Neural cell (in vitro differentiated cells): ENCODE measurements at regions not wholly inside any gene's neighbourhood (a gene's known extent, or its start where the extent isn't known, plus 50 kb on each side); places are given as distances from the start of the nearest gene placed in this dataset.
"Not testable (repeated sequence)": the region's sequence is repeated elsewhere in the genome, so short reads cannot be mapped to it uniquely, and the experiment has no call there.

Source experiments
- H2AFZ ChIP-seq: fragments of 200-600, 300-800 bp; sonication (generic), shearing (Covaris generic); 2 replicates; pipeline ENCODE4 v1.6.0; 2014; ENCODE audit warnings: low read depth, mild to moderate bottlenecking, antibody characterized with exemption, low read length, moderate library complexity
- H3F3A ChIP-seq: fragments of 200-600 bp; shearing (Covaris generic); 2 replicates; pipeline ENCODE4 v1.6.1; 2016; ENCODE audit warnings: mild to moderate bottlenecking, moderate library complexity, mixed read lengths, antibody characterized with exemption, low read length; ENCODE audit not compliant: insufficient read depth, poor library complexity, severe bottlenecking
- H3K27ac ChIP-seq: fragments of 200-600, 300-800 bp; sonication (generic), shearing (Covaris generic); 2 replicates; pipeline ENCODE4 v1.5.1; 2014; ENCODE audit warnings: mild to moderate bottlenecking, low read length, moderate library complexity
- H3K27me3 ChIP-seq: fragments of 300-800, 200-600 bp; sonication (generic), shearing (Covaris generic); 2 replicates; pipeline ENCODE4 v1.6.0; 2014; ENCODE audit warnings: mild to moderate bottlenecking, low read depth, low read length, moderate library complexity; ENCODE audit not compliant: insufficient read depth
- H3K36me3 ChIP-seq: fragments of 300-800, 200-600 bp; sonication (generic), shearing (Covaris generic); 2 replicates; pipeline ENCODE4 v1.5.1; 2014; ENCODE audit warnings: mild to moderate bottlenecking, antibody characterized with exemption, low read length, moderate library complexity; ENCODE audit not compliant: insufficient read depth
- H3K4me2 ChIP-seq: fragments of 300-800, 200-600 bp; sonication (generic), shearing (Covaris generic); 2 replicates; pipeline ENCODE4 v1.6.0; 2014; ENCODE audit warnings: mild to moderate bottlenecking, low read length
- H3K4me3 ChIP-seq: fragments of 300-800, 200-600 bp; sonication (generic), shearing (Covaris generic); 2 replicates; pipeline ENCODE4 v1.5.1; 2014; ENCODE audit warnings: mild to moderate bottlenecking, low read length, moderate library complexity
- H3K79me2 ChIP-seq: fragments of 200-600 bp; shearing (Covaris generic); replicated peaks from 2 replicates; pipeline ENCODE4 v1.6.0; 2014; ENCODE audit warnings: mild to moderate bottlenecking, low read length, moderate library complexity; ENCODE audit not compliant: insufficient read depth
- H3K9ac ChIP-seq: fragments of 300-800, 200-600 bp; sonication (generic), shearing (Covaris generic); 2 replicates; pipeline ENCODE4 v1.6.1; 2016; ENCODE audit warnings: mild to moderate bottlenecking, low read length, mixed read lengths
- H3K9me2 ChIP-seq: fragments of 200-600 bp; shearing (Covaris generic); 2 replicates; pipeline ENCODE4 v1.6.1; 2016; ENCODE audit warnings: mild to moderate bottlenecking, low read length, mixed read lengths; ENCODE audit not compliant: insufficient read depth
- H3K9me3 ChIP-seq: fragments of 200-600, 300-800 bp; sonication (generic), shearing (Covaris generic); 2 replicates; pipeline ENCODE4 v1.6.1; 2016; ENCODE audit warnings: mild to moderate bottlenecking, mixed run types, low read length, moderate library complexity, mixed read lengths
- H4K20me1 ChIP-seq: fragments of 200-600 bp; shearing (Covaris generic); 2 replicates; pipeline ENCODE4 v1.6.1; 2016; ENCODE audit warnings: mild to moderate bottlenecking, mixed run types; ENCODE audit not compliant: insufficient read depth
- CTCF ChIP-seq: fragments of 450-650 bp; IDR thresholded peaks from 2 replicates; pipeline ENCODE4 v1.5.1; 2014; ENCODE audit warnings: antibody characterized with exemption, mild to moderate bottlenecking, moderate library complexity; ENCODE audit not compliant: poor library complexity, severe bottlenecking
- RAD21 ChIP-seq: fragments of 450-650 bp; conservative IDR thresholded peaks from 2 replicates; pipeline ENCODE4 v1.6.1; 2014; ENCODE audit warnings: antibody characterized with exemption, mild to moderate bottlenecking, moderate library complexity
- SMC3 ChIP-seq: fragments of 450-650 bp; conservative IDR thresholded peaks from 2 replicates; pipeline ENCODE4 v1.6.1; 2014; ENCODE audit warnings: antibody characterized with exemption, mild to moderate bottlenecking, moderate library complexity; ENCODE audit not compliant: poor library complexity

GRCh38 chr2:131668794-131669540 lies 141.3 kb downstream of the CCDC74A start:
- not testable (repeated sequence) for H3K9me3 ChIP-seq, H3K9me2 ChIP-seq, H3K36me3 ChIP-seq, H4K20me1 ChIP-seq, H3K27me3 ChIP-seq, H3F3A ChIP-seq, H3K27ac ChIP-seq, H3K4me3 ChIP-seq, H3K79me2 ChIP-seq, H3K4me2 ChIP-seq, H3K9ac ChIP-seq, H2AFZ ChIP-seq

- H3K9me3 ChIP-seq, result not testable (repeated sequence)
Observed at GRCh38 chr2:131671841-131672470, 144.3 kb downstream of the CCDC74A start.

GRCh38 chr2:131672471-131673399 lies 145.0 kb downstream of the CCDC74A start:
- not testable (repeated sequence) for H3K4me3 ChIP-seq, H3F3A ChIP-seq, H3K36me3 ChIP-seq, H2AFZ ChIP-seq, H4K20me1 ChIP-seq, H3K9ac ChIP-seq, H3K9me2 ChIP-seq, H3K27me3 ChIP-seq, H3K9me3 ChIP-seq, H3K79me2 ChIP-seq, H3K4me2 ChIP-seq, H3K27ac ChIP-seq
- TF ChIP-seq RAD21 (peak; percentile 60), SMC3 (peak; percentile 78), CTCF (peak; percentile 79)

More at GRCh38 chr2:131671841-131672470, 144.3 kb downstream of the CCDC74A start:
- not testable (repeated sequence) for H3K4me3 ChIP-seq, H3K4me2 ChIP-seq, H3F3A ChIP-seq, H3K79me2 ChIP-seq, H3K9ac ChIP-seq, H3K27ac ChIP-seq, H3K27me3 ChIP-seq, H4K20me1 ChIP-seq, H2AFZ ChIP-seq, H3K9me2 ChIP-seq, H3K36me3 ChIP-seq
